IPS DF 19.7 (cell line): ENCODE measurements at regions not wholly inside any gene's neighbourhood (a gene's known extent, or its start where the extent isn't known, plus 50 kb on each side); places are given as distances from the start of the nearest gene placed in this dataset.

Experiments
- DNase-seq: peaks from one replicate; pipeline ENCODE4 v3.0.0-alpha.2; 2013; ENCODE audit warnings: low read depth, low spot score

DNA sequence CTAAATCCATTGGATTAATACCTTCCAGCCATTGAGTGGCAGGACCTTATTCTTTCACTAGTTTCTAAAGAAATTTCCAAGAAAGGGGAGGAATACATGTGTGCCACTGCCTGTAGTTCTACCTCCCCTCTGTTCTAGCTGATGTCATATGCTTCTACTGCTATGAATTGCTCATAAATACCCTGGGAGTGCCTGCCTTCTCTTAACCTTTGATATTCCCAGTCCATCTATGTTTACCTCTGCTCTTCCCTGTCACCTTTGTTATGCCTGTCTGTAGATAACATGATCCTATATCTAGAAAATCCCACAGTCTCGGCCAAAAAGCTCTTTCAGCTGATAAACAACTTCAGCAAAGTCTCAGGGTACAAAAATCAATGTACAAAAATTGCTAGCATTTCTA is 486.9 kb upstream of the ARRDC4 start:
- no peak for DNase-seq

DNA sequence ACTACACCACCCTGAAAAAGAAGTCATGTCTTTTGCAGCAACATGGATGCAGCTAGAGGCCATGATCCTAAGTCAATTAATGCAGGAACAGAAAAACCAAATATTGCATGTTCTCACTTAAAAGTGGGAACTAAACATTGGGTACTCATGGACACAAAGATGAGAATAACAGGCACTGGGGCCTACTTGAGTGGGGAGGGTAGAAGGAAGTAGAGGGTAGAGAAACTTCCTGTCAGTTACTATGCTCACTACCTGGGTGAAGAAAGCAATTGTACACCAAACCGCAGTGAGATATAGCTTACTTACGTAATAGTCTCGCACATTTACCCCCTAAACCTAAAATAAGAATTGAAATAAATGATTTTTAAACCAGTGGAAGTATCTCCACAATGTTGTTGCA is 480.5 kb upstream of the ARRDC4 start:
- no peak for DNase-seq

DNA sequence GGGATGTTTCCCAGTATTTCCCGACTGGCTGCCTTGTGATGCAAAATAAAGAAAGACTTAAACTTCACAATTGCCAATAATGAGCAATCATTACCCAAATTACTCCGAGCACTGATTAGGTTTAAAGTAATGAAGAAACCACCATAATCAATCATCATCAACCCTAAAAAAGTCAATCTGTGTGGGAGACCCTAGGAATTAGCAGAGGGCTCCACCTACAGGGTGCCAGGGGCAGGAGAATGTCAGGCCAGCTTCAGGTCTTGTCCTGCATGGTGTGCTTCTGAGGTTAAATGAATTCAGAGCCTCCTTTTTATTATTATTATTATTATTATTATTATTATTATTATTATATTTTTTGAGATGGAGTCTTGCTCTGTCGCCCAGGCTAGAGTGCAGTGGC is 478.0 kb upstream of the ARRDC4 start:
- DNase-seq, result no peak

DNA sequence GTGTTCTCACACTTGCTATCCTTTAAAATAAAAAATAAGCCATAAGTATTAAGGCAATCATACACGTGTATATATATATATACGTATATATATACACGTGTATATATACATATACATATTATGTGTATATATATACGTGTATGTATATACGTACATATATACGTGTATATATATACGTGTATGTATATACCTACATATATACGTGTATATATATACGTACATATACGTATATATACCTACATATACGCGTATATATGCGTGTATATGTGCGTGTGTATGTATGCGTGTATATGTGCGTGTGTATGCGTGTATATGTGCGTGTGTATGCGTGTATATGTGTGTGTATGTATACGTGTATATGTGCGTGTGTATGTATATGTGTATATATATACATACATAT is 477.3 kb upstream of the ARRDC4 start:
- DNase-seq, result no peak

DNA sequence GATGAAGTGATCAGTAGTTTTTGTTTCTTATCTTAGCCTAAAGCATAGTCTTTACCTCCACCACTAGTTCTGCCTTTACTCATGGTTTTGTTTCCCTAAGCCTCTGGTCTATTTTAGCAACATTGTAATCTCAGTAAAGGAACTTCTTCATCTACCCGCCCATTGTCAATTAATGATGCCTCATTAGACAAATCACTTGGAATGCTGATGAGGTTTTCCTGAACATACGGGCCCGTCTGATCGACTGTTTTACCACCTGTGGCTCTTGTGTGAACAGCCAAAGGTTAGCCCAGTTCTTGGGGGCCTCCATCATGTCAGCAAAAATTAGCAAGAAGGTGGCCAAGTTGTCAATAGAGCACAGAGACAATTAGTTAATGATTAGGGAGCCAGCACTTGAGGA is 470.1 kb upstream of the ARRDC4 start:
- no peak for DNase-seq

DNA sequence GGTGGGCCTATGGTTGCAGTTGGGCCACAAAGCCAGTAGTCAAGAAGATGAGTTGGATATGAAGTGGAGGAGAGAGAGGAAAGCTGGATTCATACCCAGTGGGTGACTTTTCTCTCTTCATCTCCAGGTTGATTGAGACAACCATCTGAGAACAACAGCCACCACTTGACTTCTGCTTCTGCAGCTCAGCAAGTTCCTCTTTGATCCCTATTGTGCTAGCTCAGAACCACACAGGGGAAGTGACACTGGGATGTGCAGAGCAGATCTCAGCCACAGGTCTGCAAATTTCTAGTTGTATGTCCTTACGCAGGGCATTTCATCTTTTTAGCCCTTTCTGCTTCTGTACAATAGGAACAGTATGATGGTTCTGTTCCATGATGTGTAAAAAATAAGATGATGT is 459.2 kb upstream of the ARRDC4 start:
- no peak for DNase-seq

DNA sequence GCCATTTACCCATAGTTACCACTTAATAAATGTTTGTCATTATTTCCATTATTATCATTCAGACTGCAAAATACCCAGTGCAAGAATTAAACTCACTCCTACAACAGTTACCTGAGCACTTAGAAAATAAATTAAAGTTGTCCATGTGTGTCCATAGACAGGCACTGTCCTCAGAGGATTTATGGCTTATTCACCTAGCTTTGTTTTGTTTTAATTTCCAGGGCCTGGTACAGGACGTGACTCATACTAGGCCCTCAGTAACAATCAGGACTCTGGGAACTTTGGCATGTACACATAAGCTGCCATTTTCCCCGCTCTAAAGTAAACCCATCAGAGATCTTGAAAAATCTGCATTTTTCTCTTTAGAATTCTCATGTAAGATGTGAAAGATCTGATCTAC is 458.5 kb upstream of the ARRDC4 start:
- DNase-seq, result no peak

DNA sequence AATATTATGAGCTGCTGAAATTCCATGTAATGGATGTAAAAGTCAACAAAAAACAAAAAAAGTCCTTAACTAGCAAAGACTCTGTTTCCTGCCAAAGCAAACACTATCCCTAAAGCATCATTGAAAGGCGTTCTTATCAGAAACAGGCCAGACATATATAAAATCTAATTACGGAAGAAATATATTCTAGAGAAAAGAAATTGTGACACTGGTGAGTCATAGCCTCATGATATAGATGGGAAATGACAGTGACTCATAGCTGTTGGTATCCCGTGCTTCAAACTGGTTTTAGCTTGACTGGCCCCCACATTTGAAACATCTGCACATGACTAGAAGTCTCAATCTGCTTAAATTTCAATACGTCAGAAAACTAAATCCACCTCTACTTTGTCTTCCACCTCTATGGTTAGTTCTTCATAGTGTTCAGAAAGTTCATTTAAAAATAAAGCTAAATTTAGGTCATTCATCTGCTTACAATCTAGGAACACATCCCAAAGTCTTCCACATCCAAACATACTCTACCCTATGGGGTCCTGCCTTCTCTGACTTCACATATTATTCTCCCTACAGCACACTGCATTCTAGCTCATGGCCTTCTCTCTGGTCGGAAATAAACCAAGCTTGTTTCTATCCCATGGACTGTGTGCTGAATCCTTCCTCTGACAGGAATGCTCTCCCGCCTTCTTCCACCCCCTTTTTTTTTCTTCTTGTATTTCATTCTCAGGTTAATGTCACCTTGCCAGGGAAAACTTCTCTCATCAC is 456.3 kb upstream of the ARRDC4 start:
- no peak for DNase-seq

DNA sequence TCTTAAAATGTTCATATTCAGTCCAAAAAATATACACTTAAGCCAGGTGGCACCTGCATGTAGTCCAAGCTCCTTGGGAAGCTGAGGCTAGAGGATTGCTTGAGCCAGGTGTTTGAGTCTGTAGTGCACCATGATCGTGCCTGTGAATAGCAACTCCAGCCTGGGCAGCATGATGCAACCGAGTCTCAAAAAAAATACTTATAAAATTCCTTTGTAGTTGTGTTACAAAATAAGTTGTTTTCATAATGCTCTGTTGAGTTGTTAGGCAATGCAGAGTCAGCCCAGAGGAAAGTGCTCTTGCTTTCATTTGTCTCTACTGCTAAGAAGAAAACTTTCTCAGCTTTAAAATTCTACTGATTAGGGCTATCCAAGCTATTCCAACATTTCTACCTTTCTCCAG is 442.8 kb upstream of the ARRDC4 start:
- no peak for DNase-seq

DNA sequence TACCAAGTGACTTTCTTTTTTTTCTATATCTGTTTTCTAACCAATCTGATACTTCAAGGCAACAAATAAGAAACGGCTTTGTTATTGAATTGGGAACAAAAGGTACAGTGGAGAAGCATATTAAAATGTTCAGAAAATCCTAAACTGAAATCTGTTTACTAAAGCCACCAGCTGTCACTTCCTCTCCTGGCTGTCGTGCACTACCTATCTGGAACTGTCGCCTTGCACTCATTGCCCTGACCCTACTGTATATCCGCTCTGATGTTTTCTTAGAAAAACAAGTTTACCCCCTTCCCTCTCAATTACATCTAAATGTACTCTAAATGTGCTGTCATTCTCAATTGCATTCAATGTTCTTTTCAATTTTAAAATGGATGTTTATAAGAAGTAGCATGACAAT is 439.8 kb upstream of the ARRDC4 start:
- DNase-seq, result no peak

DNA sequence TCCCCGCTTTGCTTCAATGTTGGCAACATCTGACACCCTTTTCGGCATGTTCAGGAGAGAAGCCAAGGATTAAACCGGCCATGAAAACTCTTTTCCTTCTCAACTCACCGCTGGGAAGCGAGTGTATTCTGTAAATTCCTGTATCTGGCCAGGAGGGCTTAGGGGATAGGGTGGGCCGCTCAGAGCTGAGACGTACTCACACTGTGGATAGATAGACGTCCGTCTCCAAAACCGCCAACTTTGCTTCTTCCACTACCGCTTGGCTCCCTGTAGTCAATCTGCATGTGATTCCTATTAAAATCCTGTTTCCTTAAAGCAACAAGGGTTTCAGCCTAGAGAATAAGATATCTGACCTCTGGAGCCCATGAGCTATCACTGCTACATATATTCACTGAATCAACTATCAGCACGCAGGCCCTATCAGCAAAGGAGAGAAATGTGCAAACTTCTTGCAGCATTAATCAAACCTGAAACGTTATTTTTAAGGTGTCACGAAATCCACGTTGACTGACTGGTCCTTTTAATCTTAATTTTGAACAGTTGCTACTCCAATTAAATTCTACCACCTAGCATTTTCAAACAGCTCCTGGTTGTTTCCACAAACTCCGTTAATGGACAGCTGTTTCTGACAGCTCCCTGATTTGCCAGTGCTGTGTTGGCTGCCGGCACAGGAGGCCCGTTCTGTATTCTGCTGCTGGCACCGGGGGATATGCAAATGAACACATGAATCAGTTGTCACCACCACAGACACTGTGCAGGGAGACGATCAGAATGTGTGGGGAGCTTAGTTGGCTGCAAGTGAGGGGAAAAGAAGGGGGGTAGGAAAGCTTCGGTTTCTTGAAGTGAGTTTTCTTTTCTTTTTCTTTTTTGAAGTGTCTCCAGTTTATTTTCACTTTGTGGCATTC is 438.9 kb upstream of the ARRDC4 start:
- DNase-seq, result no peak

DNA sequence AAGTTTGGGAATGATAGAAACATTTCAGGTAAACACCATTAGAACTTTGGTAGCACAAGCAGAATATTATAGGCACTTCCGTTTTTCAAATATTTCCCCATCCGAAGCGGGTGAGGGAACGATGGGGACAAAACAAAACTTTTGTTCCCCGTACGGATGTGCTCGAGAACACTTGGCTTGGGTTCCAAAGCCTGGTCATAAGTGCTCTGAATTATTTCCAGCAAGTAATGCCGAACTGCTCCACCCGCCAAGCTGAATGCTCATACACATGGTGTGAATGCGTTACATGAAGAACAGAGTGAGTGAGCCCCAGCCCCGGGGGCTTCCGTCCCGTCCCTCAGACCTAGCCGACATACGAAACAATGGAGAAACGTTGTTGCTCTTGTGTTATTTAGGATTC is 438.2 kb upstream of the ARRDC4 start:
- DNase-seq, result no peak

DNA sequence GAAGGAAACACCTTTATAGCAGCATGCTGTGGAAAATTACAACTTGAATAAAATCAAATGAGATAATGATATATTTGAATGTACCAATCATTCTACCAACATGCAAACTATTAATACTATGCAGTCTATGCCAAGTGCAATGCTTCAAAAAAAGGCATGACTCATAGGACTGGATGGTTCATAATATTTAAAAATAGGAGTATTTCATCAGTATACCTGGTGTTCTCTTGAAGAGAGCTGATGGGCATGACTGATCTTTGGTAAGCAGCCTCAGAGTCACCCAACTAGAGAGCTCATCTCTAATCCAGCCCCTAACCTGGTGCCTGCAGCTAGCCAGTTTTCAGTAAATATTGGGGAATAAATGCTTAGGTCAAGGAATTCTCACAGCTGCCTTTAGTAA is 434.7 kb upstream of the ARRDC4 start:
- DNase-seq, result no peak

DNA sequence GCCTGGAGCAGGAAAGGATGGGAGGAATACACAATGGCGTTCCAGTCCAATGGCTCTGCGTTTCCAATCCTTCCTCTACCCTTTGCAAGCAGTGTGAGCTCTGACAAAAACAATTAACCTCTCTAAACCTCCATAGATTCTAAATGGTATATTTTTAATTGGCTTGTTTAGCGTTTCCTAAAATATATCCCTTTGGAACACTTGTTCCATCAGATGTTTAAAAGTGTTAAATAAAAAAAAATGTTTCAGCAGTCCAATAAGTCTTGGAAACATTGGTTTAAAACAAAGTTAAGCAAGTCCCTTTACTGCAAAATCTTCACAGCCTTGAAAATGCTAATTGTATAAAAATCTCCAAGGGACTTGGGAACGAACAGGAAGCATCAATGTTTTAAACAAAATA is 432.3 kb upstream of the ARRDC4 start:
- no peak for DNase-seq

DNA sequence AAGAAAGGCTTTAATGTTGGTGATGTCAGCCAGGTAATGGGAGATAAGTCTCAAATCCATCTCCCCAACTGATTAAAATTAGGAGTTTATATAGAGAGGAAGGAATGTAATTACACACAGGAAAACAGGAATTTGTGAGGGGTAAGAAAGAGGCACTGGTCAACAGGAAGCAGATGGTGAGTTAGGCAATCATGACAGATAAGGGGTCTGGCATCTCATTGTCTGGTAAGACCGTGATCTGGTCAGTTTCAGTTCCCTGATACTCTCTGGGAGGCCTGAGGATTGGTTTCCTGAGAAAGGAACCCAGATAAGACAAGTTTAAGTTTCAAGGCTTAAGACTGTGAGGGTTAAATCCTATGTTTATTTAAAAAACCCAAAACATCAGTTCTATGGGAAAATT is 414.7 kb upstream of the ARRDC4 start:
- DNase-seq, result no peak

DNA sequence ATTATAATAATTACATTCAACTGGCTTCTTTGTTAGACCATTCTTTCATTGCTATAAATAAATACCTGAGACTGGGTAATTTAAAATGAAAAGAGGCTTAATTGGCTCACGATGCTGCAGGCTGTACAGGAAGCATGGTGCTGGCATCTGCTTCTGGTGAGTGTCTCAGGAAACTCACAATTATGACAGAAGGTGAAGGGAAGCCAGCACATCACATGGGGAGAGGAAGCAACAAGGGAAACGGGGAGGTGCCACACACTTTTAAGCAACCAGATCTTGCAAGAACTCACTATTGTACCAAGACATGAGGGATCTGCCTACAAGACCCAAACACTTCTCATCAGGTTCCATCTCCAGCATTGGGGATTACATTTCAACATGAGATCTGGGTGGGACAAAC is 413.1 kb upstream of the ARRDC4 start:
- DNase-seq, result no peak

DNA sequence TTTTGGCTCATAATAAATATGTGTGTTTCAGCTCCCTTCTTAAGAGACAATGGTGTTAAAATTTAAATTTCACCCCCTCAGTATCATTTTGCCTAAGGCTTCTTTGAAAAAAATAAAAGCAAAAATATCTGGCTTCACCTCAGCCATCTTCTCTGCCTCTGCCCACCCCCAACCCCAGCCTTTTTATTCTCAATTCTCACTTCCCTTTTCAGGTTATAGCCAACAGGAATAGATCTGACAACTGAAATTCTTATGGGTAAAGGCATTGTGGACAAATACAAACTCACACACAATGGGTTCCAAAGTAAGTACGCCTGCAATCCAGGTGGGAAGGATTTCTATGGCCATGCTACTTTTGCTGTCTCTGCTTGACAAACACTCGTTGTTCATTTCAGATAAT is 399.0 kb upstream of the ARRDC4 start:
- no peak for DNase-seq

DNA sequence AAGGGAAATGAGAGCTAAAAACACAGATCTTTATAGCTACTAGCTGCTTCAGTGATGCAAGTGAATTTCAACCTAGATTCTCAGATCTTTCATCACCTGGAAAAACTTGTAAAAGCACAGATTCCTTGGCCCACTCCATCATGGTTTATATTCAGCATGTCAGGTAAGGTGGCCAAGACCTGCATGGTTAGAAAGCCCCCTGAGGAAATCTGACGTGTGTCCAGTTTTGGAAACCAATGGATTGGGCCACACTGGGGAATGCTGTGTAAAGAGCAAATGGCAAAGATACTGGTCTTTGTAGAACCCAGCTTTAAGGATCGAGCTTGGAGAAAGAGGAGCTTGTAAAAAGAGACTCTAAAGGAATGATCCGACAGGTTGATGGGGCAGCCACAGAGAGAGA is 397.0 kb upstream of the ARRDC4 start:
- no peak for DNase-seq

DNA sequence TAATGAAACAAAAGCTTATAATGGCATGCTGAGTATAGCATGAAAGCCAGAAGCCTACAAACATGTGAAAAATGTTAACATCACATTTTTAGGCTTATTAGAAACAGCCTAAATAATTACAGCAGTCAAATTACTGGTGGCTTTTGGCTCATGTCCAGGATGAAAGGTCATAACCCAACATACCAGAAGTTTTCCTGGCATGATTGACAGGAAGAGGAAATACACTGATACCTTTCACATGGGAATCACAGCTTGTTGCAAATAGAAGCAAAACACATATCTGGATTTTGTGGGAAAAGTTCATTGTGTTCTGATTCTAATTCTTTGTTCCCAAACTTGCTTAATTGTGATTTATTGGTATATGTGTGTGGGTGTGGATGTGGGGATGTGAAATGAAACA is 393.5 kb upstream of the ARRDC4 start:
- DNase-seq, result no peak

DNA sequence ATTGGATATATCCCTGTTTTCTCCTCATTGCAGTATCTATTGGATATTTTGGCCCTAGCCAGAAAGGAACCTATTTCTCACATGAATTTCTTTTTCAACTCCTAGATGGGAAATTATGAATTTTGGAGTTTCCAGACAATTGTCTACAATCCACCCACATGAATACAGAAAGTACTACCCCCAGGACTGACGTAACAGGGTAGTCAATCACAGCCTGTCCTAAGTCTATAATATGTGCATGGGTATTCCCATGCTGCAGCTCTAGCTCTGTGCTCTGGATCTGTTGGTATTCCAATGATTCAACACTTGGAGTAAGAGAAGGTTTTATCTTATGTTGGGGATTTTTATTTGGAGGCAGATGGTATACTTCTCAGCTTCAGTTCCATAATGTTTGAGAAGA is 393.1 kb upstream of the ARRDC4 start:
- no peak for DNase-seq

DNA sequence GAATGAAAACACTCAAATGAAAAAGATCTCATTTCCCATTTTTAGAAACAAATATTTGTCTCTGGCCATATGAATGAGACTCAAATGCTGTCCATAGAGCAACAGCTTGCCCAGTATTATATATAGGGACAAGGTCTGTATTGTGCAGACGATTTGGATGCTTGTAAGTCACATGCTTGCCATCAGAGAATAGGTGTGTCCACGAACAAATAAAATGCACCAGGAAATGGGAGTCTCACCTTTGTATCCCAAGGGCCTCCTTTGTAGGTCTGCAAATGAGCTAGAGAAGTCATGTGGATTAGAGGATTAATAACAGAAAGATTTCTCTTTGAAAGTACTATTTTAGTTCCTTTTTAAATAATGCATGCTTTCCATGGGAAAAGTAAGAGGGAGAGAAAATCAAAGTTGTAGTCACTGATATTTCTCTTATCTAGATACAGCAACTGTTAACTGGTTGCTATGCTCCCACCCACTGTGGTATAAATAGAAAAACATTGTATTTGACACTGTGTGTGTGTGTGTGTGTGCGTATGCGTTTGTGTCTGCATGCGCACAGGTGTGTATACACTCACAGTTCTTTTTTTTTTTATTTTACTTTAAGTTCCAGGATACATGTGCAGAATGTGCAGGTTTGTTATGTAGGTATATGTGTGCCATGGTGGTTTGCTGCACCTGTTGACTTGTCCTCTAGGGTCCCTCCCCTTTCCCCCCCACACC is 383.4 kb upstream of the ARRDC4 start:
- no peak for DNase-seq

DNA sequence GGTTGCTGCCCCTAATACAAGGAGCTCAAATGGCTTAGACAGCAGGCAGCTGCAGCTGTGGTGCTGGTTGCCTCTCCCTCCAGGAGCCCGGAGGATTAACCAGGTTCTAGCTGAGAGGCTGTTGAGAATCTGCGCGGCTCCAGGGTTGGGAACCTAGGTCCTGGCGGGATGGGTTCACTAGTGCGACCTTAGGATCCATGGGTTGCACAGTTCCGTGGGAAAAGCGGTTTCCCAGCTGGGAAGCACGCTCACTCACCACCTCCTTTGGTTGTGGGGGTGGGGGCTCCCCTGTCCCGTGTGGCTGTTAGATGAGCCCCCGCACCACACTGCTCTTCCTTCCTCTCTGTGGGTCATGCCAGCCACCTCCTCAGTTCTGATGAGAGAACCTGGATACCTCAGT is 375.1 kb upstream of the ARRDC4 start:
- no peak for DNase-seq

DNA sequence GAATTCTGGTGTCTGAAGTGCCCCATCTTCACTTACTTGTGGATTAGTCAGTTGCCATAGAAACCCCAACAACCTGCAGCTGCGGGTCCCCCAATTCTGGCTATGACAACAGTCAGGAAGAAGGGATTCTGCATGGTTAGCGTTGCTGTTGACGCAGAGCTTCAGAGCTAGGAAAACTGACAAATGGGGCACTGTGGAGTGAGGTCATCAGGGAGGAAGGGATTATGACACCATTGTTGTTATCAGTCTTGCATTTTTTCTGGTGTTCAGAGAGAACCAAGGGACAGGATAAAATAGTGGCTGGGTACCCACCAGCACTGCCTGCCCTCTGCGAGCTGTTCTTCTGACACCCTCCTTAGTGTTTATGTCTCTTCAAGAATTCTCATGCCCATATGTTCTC is 367.7 kb upstream of the ARRDC4 start:
- DNase-seq, result no peak
